Upper lobe of left lung (tissue), 6 donors: ENCODE measurements at regions not wholly inside any gene's neighbourhood (a gene's known extent, or its start where the extent isn't known, plus 50 kb on each side); places are given as distances from the start of the nearest gene placed in this dataset.

ENCODE experiments used
- ATAC-seq, 2 donors: fragments of 200-7000 bp; cut with Tn5 transposase; one replicate each; pipeline ENCODE4 v1.9.1; 2022; ENCODE audit warnings: mild to moderate bottlenecking in 2 of 2, moderate library complexity in 2 of 2; ENCODE audit not compliant: low FRiP score in 2 of 2
- DNase-seq, 2 donors: peaks; one replicate each; pipeline ENCODE4 v3.0.0-alpha.2; 2019 to 2020
- H3K27ac ChIP-seq, 4 donors: fragments of 200-600 bp; sonication (generic); one replicate each; pipeline ENCODE4 v1.5.1; 2016 to 2019
- H3K27me3 ChIP-seq, 4 donors: fragments of 200-600 bp; sonication (generic); one replicate each; pipeline ENCODE4 v1.5.1; 2017 to 2019
- H3K36me3 ChIP-seq, 4 donors: fragments of 200-600 bp; sonication (generic); one replicate each; pipeline ENCODE4 v1.5.1; 2016 to 2019
- H3K4me1 ChIP-seq, 4 donors: fragments of 200-600 bp; sonication (generic); one replicate each; pipeline ENCODE4 v1.5.1; 2018 to 2019
- H3K4me3 ChIP-seq, 4 donors: fragments of 200-600 bp; sonication (generic); one replicate each; pipeline ENCODE4 v1.5.1; 2017 to 2019; ENCODE audit warnings: mild to moderate bottlenecking in 2 of 4, moderate library complexity in 1 of 4
- H3K9me3 ChIP-seq, 4 donors: fragments of 200-600 bp; sonication (generic); one replicate each; pipeline ENCODE4 v1.5.1; 2018 to 2019
- EP300 ChIP-seq, 4 donors: sonication (generic); formaldehyde crosslinking; IDR thresholded peaks; one replicate each; pipeline ENCODE4 v1.5.1; 2017; ENCODE audit warnings: antibody characterized with exemption in 4 of 4, control low read depth in 2 of 4
- POLR2A ChIP-seq, 4 donors: fragments of 450-650 bp; IDR thresholded peaks; one replicate each; pipeline ENCODE4 v1.5.1; 2016 to 2017; ENCODE audit warnings: antibody characterized with exemption in 4 of 4, mild to moderate bottlenecking in 2 of 4
- POLR2AphosphoS5 ChIP-seq, 2 donors: sonication (generic); formaldehyde crosslinking; IDR thresholded peaks; one replicate each; pipeline ENCODE4 v1.5.1; 2017; ENCODE audit warnings: antibody characterized with exemption in 2 of 2
- WGBS, 2 donors: methylation state at CpG; one replicate each; pipeline ENCODE4 v1.1.5; 2017 to 2018; 5-methylcytosine and 5-hydroxymethylcytosine counted together
- TF ChIP-seq, protein P1 (sequence below), 6 experiments: fragments of 450-650 bp in 4 of 6; fragments of 200-600 bp in 2 of 6; sonication (generic) in 2 of 6; IDR thresholded peaks; one replicate each; pipeline ENCODE4 v1.5.1; 2016 to 2019; ENCODE audit warnings: antibody characterized with exemption in 6 of 6
- donor health status: DM: no; HTN: no; CAD: no; lungs with moderate emphysema.
- donor health status: DM: no; HTN: yes; CAD: no; lungs with severe emphysema.

- Histone ChIP-seq H3K9me3 (no peaks in the 10 kb centered on the region), H3K4me3 (no peak overlapping the region), H3K27me3 (no peaks in the 10 kb centered on the region), H3K36me3 (no peaks in the 10 kb centered on the region), H3K4me1 (no peaks in the 10 kb centered on the region), H3K27ac (no peak overlapping the region)
- ATAC-seq (no peak), DNase-seq (no peak)
- no peak for TF ChIP-seq POLR2A (IDR thresholded peaks at IDR 0.05)
- no peak for TF ChIP-seq POLR2AphosphoS5 (IDR thresholded peaks at IDR 0.05)
- TF ChIP-seq, protein P1, sequence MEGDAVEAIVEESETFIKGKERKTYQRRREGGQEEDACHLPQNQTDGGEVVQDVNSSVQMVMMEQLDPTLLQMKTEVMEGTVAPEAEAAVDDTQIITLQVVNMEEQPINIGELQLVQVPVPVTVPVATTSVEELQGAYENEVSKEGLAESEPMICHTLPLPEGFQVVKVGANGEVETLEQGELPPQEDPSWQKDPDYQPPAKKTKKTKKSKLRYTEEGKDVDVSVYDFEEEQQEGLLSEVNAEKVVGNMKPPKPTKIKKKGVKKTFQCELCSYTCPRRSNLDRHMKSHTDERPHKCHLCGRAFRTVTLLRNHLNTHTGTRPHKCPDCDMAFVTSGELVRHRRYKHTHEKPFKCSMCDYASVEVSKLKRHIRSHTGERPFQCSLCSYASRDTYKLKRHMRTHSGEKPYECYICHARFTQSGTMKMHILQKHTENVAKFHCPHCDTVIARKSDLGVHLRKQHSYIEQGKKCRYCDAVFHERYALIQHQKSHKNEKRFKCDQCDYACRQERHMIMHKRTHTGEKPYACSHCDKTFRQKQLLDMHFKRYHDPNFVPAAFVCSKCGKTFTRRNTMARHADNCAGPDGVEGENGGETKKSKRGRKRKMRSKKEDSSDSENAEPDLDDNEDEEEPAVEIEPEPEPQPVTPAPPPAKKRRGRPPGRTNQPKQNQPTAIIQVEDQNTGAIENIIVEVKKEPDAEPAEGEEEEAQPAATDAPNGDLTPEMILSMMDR (IDR thresholded peaks at IDR 0.05), result no peak
- TF ChIP-seq EP300 (IDR thresholded peaks at IDR 0.05), result no peak
- WGBS, 2 donors, result 80% methylated on average over 6 of the region's 6 CpGs
Observed at GRCh38 chr15:98217356-98217755, 256.9 kb downstream of the ARRDC4 start.

DNA sequence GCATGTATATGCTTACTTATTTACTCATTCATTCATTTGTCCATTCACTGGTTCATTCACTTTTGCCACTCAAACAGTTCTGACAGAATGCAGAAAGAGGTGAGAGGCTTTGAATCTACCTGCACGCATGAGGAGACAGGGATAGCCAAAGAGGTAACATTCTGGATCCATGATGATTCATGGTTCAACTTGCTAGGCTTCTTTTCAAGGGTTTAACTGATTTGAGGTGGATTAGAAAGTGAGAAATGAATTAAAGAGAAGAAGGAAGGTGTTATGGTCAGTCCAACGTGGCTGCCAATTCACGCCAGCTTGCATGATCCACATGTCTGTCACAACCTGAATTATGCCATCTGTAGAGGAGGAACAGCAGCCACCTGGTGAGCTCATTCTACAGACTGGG, 260.6 kb downstream of the ARRDC4 start:
- H3K4me3 ChIP-seq, result no peak overlapping the region
- H3K4me1 ChIP-seq, result no peaks in the 10 kb centered on the region
- no peaks in the 10 kb centered on the region for H3K27me3 ChIP-seq
- ATAC-seq (no peak), DNase-seq (no peak)
- no peak for TF ChIP-seq POLR2AphosphoS5 (IDR thresholded peaks at IDR 0.05)
- TF ChIP-seq, protein P1 (IDR thresholded peaks at IDR 0.05), result no peak
- TF ChIP-seq EP300 (IDR thresholded peaks at IDR 0.05), result no peak
- no peak for TF ChIP-seq POLR2A (IDR thresholded peaks at IDR 0.05)
- no peaks in the 10 kb centered on the region for H3K36me3 ChIP-seq
- WGBS, 2 donors, result 85% methylated on average over 3 of the region's 3 CpGs
- no peaks in the 10 kb centered on the region for H3K9me3 ChIP-seq
- no peak overlapping the region for H3K27ac ChIP-seq

GRCh38 chr15:98221577-98221976, 261.1 kb downstream of the ARRDC4 start:
- TF ChIP-seq, protein P1 (IDR thresholded peaks at IDR 0.05), result no peak
- TF ChIP-seq EP300 (IDR thresholded peaks at IDR 0.05), result no peak
- no peak for TF ChIP-seq POLR2AphosphoS5 (IDR thresholded peaks at IDR 0.05)
- TF ChIP-seq POLR2A (IDR thresholded peaks at IDR 0.05), result no peak
- no peaks in the 10 kb centered on the region for H3K9me3 ChIP-seq
- H3K27ac ChIP-seq, result no peak overlapping the region
- H3K27me3 ChIP-seq, result no peaks in the 10 kb centered on the region
- H3K4me1 ChIP-seq, result no peaks in the 10 kb centered on the region
- DNase-seq (no peak), ATAC-seq (no peak)
- H3K4me3 ChIP-seq, result no peak overlapping the region
- 83 to 88% methylated on average over 4 of the region's 4 CpGs for WGBS, 2 donors
- no peaks in the 10 kb centered on the region for H3K36me3 ChIP-seq

GRCh38 chr15:98226149-98226548, 265.6 kb downstream of the ARRDC4 start:
- 78 to 80% methylated on average over 3 of the region's 3 CpGs for WGBS, 2 donors
- no peak for ATAC-seq
- H3K27ac ChIP-seq, result no peak overlapping the region
- H3K27me3 ChIP-seq, result no peaks in the 10 kb centered on the region
- H3K36me3 ChIP-seq, result no peaks in the 10 kb centered on the region
- H3K4me1 ChIP-seq, result no peaks in the 10 kb centered on the region
- TF ChIP-seq EP300 (IDR thresholded peaks at IDR 0.05) (no peak), POLR2A (IDR thresholded peaks at IDR 0.05) (no peak), POLR2AphosphoS5 (IDR thresholded peaks at IDR 0.05) (no peak)
- TF ChIP-seq, protein P1 (IDR thresholded peaks at IDR 0.05), result no peak
- DNase-seq, result no peak
- H3K9me3 ChIP-seq, result no peaks in the 10 kb centered on the region
- H3K4me3 ChIP-seq, result no peak overlapping the region

GRCh38 chr15:98226578-98226977, 266.1 kb downstream of the ARRDC4 start:
- Histone ChIP-seq H3K36me3 (no peaks in the 10 kb centered on the region), H3K27ac (no peak overlapping the region), H3K4me3 (no peak overlapping the region), H3K27me3 (no peaks in the 10 kb centered on the region), H3K4me1 (no peaks in the 10 kb centered on the region), H3K9me3 (no peaks in the 10 kb centered on the region)
- no peak for DNase-seq
- TF ChIP-seq, protein P1 (IDR thresholded peaks at IDR 0.05), result no peak
- TF ChIP-seq POLR2A (IDR thresholded peaks at IDR 0.05) (no peak), POLR2AphosphoS5 (IDR thresholded peaks at IDR 0.05) (no peak), EP300 (IDR thresholded peaks at IDR 0.05) (no peak)
- no peak for ATAC-seq
- WGBS, 2 donors, result 41 to 52% methylated on average over 2 of the region's 2 CpGs
